HG03520 (cell line): ENCODE measurements at regions not wholly inside any gene's neighbourhood (a gene's known extent, or its start where the extent isn't known, plus 50 kb on each side); places are given as distances from the start of the nearest gene placed in this dataset.

ENCODE experiments used
- ATAC-seq: cut with Tn5 transposase; IDR thresholded peaks from one replicate; pipeline ENCODE4 v1.9.1; 2021; ENCODE audit warnings: mild to moderate bottlenecking, moderate library complexity; ENCODE audit not compliant: unreplicated experiment

DNA sequence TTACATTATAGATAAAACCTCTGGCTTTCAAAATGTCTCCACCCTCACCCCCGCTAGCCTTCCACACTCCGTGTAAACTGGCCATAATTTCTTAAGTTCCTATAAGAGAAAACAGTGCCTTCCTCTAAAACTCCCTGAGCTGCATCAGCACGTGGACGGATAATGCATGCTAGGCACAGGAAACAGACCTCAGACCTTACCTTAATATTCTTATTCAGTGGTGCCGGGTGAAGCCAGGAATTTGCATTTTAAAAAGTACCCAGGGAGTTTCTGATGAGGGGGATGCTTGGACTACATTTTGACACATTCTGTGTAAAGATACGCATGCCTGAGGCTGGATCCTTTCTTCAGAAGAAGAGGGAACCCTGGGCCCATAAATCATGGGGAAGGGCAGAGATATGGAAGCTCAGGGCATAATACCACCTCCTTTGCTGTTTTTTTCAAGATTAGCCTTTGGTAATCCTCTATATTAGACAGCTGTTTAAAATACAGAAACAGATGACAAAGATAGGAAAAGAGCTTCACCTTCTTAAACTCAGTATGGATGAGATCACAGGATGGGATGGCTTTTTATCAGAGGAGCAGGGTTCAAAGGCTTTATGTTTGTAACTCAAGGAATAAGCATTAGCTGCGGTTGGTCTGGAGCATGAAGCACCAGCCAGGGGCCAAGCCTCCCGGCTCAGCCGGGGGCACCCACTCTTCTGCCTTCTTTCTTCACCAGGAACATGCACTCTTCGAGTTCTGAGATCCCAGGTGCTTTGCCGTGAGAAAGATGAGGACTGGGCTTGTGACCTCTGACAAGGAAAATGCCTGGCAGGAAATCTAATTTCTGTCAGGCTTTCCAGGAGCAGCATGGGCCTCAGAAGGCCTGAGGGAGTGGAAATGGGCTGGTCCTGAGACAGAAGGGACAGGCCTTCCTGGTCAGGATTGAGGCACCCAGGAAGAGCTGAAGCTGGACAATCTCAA lies 218.1 kb upstream of the SOX4 start:
- ATAC-seq = peak; percentile 85

DNA sequence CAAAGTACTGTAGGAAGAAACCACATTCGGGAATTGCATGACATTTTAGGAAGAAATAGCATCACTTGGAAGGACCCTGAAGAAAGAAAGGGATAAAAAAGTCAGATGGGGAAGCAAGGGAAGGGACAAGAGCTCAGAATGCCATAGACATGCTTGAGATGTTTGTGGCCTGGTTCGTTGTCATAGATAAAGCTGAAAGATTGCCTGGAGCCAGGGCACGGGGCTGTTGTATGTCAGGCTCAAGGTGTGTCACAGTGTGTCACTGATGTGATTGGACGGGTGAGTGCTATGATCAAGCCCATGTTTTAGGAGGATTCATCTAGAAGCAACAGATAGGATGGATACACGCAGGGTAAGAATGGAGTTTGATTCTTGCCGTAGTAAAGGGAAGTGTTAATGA lies 216.2 kb upstream of the SOX4 start:
- ATAC-seq = no peak

DNA sequence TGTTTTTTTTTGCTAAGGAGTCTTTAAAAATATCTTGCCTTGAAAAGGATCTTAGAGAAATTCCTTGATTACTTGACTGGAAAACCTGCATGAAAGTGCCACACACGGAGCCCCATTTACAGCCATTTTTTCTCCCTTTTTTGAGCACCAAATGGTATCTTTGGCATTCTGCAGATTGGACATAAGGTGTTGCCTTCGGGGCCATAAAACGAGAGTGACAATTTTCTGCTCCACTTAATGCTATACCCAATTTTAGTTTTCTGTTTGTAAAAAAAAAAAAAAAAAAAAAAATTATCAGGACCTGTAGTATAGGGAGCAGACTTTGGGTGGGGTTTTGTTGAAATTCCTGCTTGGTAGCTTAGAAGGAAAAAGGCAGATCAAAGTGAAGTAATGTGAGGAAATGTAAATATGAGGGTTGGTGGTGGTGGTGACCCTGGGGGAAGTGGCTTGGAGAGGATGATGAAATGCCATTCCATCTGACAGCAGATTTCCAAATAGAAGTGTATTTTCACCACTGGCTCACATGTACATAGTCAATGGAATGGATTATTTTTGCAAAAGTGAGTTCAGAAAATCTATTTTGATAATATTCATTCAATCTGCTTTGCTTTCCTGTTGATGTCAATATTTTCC lies 212.1 kb upstream of the SOX4 start:
- no peak for ATAC-seq

DNA sequence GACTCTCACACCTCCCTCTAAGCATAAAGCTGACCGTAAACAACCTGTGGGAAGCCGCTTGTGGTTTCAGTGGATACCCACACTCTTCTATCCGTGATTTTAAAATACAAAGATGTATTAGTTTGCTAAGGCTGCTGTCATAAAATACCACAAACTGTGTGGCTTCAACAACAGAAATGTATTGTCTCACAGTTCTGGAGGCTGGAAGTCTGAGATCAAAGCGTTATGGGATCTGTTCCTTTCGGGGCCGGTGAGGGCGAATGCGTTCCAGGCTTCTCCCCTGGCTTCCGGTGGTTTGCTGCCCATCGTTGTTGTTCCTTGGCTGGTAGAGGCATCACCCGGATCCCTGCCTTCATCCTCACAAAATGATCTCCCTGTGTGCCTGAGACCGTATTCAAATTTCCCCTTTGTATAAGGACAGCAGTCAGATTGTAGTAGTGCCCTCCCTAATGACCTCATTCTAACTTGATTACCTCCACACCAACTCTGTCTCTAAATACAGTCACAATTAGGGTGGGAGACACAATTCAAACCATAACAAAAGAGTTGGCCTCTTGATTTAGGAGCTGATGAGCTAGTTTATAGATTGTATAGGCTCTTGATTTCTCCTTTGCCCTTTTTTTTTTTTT lies 210.6 kb upstream of the SOX4 start:
- ATAC-seq = no peak

DNA sequence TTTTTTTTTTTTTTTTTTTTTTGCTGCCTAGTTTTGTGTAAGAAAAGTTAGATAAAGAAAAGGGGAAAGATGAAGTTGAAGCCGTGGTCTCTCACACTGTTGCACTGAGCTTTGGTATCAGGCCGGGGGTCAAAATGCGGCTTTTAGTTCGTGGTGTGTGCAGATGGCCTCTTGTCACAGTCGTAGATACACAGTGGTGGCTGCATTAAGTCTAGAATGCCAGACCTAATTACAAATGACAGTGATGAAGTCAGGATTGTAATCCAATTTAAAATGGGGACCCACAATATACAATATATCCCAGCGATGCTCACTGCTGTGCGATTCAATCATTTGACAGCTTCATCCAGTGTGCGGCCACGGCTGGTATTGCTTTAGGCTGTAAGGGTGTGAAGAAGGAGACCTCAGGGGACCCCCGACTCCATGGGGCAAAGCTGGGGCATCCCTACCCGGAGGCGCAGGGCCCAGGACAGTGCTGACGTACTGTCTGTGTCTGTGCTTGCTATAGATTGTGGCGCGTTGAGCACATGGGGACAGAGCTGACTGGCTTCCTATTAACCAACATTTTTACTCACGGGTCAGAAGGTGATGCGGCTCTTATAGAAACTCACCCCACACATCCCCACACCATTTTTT lies 210.0 kb upstream of the SOX4 start:
- ATAC-seq = no peak

DNA sequence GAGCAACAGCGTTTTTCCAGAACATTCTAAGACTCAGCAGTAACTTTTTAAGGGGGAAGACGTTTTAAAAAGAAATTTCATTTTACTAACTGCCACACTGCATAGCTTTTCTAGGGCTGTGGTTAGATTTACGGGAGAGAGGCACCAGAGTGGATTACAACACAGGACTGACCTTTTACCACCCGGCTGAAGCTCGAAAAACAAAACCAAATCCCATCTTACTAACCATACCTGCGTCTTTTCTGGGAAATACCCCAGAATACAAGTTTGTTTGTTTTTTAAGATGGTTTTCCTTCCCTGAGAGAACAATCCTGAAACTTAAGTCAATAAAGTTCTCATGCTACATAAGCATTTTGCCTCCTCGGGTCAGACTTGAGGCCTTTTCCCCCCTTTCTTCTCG lies 209.3 kb upstream of the SOX4 start:
- no peak for ATAC-seq

DNA sequence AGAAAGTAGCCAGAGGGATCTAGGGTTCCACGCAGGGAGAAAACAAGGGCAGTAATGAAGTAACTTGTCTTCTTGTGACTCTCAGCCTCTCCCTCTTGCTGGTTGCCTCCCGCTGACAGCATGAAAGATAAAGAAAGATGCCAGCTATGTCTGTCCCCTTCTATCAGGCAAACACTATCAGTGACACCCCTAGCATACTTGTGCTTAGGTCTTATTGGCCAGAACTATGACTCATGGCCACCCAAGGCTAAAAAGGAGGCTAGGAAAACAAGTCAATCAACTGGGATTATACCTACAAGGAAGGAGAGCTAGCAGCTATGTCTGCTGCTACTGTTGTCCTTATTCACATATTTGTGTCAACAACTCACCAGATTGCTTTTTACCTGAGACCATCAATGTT lies 206.8 kb upstream of the SOX4 start:
- ATAC-seq = no peak

DNA sequence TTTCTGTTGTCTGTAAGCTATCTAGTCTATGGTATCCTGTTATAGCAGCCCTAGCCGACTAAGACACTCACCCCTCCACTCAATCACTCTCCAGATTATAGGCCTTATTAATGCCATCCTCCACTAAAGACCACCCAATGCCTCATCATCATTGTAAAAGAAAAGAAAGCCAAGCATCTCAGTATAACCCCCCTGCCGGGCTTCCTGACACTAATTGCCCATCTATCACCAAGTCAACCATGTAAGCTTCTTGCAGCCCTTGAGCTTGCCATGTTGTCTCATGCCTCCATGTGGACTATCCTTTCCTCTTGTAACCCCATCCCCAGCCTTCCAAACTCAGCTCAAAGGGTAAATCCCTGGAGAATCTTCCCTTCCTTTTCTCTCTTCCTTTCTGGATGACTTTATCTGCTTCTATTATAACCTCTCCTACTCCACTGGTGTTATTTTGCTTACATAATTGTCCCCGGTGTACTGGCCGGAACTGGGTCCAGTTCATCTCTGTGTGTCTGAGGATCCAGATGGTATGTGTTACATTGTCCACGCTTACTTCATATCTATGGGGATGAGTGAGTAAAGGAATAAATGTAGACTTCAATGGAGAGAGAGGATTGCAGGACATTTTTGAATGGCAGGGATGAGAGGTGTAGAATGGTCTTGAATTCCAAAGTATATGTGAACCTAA lies 202.9 kb upstream of the SOX4 start:
- no peak for ATAC-seq

DNA sequence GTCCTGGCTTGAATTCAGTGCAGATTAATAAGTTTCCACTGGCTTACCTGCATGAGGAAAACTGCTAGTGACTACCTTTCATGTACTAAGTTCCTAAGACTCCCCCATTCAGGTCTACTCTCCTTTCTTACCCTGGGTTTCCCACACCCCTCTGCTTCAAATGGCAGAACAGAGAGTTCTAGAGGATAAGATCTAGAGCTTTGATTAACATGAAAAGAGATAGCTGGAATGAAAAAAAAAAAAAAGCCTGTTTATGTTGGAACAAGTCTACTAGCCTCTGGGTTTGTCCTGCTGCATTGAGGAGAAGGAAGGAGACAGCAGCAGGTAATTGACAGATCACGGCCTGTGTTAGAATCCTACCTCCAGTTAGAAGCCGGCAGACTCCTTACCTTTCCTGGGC lies 201.4 kb upstream of the SOX4 start:
- ATAC-seq = no peak

DNA sequence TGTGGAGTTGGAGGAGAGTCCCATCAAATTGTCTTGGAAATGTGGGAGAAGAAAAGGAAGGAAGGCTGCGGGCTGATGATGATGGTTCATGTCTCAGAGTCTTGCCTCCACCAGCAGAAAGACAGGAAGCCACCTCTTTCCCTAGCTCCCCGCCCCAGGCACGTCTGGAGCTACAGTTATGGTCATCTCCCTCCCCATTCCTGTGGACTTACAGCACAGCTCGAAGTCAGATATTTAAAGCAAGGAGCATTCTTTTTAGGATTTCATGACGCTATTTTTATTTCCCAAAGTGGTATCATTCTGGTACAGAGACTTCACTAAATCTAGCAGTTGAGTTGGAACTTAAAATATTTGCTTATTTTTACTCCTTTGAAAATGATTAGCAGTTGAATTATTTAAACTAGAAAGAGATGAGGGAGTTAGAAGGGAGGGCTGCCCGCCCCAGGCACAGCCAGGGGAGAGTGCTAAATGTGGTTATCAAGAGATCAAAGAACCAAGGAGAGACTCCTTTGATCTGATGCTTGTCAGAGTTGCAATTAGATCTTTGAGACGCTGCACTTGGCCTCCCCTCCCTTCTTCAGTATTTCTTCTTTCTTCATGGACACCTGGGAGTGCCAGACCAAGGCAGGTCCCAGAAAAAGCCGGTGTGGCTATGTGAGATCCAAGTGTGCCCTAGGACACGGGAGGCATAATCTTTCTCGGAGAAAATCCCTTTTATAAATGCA lies 199.9 kb upstream of the SOX4 start:
- ATAC-seq = no peak

DNA sequence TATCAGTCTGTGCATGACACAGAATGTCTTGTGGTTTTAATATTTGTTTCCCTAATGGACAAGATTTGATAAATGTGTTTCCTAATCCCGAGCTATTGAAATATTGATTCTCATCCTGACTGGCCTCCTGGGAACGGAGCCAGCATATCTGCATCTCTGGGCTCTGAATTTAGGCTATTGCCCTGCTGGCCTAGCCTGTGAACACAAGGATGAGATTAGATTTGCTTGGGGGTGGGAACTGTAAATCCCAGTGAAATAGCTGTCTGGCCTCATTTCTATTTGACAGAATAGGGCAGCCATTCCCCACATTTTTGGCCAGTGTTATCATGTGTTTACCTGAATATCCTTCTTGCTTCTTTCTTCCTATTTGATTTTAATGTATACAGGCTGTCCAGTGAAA lies 198.4 kb upstream of the SOX4 start:
- no peak for ATAC-seq

DNA sequence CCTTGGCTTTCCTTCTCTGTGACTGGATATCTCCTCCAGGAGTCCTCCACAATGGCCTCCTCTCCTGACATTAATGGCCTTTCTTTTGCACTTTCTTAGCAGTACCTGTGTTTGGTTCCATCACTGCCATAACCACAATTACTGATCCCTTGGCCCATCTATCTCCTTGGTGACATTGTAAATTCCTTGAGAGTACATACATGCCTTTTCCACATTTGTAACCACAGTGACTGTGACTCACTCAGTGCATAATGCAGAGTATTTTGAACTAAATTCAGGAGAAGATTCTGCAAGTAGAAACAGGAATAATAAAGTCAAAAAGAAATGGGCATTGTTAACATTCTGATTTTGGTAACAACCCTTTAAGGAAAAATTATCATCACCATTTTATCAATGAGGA lies 197.2 kb upstream of the SOX4 start:
- no peak for ATAC-seq

DNA sequence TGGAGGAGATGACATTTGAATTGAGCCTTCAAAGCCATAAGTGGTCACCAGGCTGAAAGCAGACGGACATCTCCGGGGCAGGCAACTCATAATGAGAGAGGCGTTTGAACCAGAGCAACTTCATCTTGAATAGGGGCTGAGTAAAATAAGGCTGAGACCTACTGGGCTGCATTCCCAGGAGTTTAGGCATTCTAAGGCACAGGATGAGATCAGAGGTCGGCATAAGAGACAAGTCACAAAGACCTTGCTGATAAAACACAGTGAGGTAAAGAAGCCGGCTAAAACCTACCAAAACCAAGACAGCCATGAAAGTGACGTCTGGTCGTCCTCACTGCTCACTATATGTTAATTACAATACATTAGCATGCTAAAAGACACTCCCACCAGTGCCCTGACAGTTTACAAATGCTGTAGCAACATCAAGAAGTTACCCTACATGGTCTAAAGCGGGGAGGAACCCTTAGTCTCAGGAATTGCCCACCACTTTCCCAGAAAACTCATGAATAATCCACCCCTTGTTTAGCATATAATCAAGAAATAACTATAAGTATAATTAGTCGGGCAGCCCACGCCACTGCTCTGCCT lies 194.7 kb upstream of the SOX4 start:
- no peak for ATAC-seq

DNA sequence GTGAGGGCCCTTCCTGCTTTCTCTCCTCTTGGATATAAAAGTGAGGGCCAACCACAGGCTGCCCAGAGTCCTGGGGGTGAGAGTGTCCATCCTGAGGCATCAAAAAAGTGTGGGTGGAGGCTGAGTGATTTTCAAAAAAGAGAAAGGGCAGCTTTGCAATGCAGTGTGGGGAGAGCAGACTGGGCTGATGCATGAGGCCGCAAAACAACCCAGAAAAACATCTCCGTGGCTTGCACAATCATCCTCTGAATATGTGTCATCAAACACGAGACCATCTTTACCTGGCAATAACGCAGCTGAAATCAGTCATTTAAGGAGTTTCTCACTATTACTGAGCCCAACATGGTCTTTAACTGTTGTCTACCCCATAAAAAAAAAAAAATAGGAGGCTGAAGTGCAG lies 191.2 kb upstream of the SOX4 start:
- ATAC-seq = peak; percentile 83

DNA sequence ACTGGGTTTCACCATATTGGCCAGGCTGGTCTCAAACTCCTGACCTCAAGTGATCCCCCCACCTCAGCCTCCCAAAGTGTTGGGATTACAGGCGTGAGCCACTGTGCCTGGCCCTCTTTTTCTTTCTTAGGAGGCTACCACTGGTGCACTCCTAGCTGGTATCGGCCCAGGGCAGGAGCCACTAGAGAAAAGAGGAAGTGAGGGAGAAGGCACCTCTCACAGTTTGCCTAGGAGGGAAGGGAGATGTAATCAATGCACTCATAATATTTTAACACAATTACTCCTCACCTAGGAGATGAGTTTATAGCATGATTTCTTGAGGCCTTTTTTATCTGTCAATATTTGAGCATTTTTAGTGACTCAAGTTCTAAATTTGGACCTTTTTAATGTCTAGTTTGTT lies 189.0 kb upstream of the SOX4 start:
- ATAC-seq = peak; percentile 66

DNA sequence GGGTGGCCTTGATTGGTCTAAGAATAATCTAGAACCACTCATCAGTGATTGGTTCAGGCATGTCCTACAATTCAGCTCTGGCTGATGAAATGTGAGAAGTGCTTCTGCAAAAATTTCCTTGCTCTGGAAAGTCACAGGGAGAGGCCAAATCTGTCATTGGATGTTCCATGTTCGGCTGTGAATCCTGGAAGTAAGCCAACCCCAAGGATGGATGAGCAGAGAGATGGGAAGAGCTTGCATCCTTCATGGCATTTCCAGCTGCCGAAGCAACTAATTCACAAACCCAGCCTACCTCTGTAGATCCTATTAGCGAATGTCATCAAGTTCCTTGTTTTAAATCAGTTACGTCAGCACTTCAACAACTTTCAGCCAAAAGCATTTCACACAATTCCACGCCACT lies 187.2 kb upstream of the SOX4 start:
- ATAC-seq = no peak

DNA sequence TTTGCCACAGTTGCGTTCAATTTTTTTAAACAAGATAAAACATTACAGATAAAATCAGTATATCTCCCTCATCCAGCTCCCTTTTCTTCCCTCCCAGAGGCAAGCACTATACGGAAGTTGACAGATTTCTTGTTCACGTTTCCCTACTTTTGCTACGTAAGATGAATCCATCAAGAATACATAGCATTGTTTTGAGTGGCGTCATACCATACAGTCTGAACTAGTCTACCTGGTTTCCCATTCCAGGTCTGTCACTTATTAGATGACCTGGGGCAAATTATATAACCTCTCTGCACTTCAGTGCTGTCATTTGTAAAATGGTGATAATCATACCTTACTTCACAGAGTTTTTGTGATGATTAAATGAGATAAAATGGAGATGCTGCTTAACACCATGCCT lies 184.3 kb upstream of the SOX4 start:
- ATAC-seq = no peak

DNA sequence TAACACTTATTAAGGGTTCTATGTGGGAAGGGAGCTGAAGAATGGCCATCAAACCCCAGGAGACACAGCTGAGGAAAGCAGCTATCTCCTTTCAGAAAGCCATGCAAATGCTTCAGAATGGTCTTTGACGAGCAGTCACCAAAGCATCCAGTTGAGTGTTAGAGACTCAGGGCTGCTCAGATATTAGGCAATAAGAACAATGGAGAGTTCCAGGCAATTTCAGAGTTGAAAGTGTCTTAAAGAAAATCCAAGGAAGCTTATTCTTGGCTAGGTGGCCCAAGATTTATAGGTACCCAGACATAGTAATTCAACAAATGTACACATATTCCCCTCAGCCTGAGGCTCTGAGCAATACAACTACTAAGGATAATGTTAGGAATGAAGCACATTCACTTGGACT lies 180.1 kb upstream of the SOX4 start:
- ATAC-seq = no peak

DNA sequence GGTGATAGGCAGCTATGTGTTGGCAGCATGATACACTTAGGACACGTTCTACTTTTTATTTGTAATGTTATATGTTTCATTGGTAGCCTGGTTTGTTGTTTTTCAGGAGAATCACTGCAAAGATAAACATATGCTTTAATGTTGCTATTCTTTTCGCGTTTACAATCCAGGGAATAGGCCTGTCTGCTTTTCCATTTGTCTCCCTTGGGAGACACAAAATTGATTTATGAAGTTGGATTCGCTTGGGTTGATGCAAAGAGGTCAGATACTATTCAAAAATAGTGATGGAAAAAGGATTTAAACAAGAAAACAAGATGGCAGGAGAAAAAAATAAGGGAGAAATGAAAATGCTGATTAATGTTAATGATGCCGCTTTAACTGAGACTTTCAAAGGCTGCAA lies 179.5 kb upstream of the SOX4 start:
- ATAC-seq = no peak
